Prostate gland (tissue), 2 donors: ENCODE measurements at regions not wholly inside any gene's neighbourhood (a gene's known extent, or its start where the extent isn't known, plus 50 kb on each side); places are given as distances from the start of the nearest gene placed in this dataset.

Experiments
- POLR2A ChIP-seq: fragments of 450-650 bp; IDR thresholded peaks from one replicate; pipeline ENCODE4 v1.6.1; 2016; ENCODE audit warnings: antibody characterized with exemption, mild to moderate bottlenecking
- TF ChIP-seq, protein P1 (sequence below), 4 experiments: fragments of 200-600 bp in 2 of 4; fragments of 450-650 bp in 2 of 4; sonication (generic) in 2 of 4; IDR thresholded peaks; 1 replicate in 3 of 4; 2 replicates in 1 of 4; pipeline ENCODE4 v1.5.1; 2016 to 2019; ENCODE audit warnings: antibody characterized with exemption in 4 of 4, mild to moderate bottlenecking in 2 of 4, moderate library complexity in 2 of 4

GRCh38 chr7:25032774-25033743, 53.1 kb upstream of the OSBPL3 start:
- TF ChIP-seq, protein P1, sequence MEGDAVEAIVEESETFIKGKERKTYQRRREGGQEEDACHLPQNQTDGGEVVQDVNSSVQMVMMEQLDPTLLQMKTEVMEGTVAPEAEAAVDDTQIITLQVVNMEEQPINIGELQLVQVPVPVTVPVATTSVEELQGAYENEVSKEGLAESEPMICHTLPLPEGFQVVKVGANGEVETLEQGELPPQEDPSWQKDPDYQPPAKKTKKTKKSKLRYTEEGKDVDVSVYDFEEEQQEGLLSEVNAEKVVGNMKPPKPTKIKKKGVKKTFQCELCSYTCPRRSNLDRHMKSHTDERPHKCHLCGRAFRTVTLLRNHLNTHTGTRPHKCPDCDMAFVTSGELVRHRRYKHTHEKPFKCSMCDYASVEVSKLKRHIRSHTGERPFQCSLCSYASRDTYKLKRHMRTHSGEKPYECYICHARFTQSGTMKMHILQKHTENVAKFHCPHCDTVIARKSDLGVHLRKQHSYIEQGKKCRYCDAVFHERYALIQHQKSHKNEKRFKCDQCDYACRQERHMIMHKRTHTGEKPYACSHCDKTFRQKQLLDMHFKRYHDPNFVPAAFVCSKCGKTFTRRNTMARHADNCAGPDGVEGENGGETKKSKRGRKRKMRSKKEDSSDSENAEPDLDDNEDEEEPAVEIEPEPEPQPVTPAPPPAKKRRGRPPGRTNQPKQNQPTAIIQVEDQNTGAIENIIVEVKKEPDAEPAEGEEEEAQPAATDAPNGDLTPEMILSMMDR (IDR thresholded peaks at IDR 0.05) = no peak
- TF ChIP-seq POLR2A = no peak
